ENCODE measurements at regions not wholly inside any gene's neighbourhood (a gene's known extent, or its start where the extent isn't known, plus 50 kb on each side); places are given as distances from the start of the nearest gene placed in this dataset.

- TF ChIP-seq CTCF (IDR thresholded peaks at IDR 0.05 in 8 of 11, conservative IDR thresholded peaks at IDR 0.05 in 3 of 11) = no peak
- no peak for TF ChIP-seq POLR2AphosphoS5 (IDR thresholded peaks at IDR 0.05)
- no peak for TF ChIP-seq POLR2A (IDR thresholded peaks at IDR 0.05)
These were observed 1155.5 kb upstream of the PABPC4L start for GRCh38 chr4:135357091-135357490.
